Endodermal cell (in vitro differentiated cells): ENCODE measurements at regions not wholly inside any gene's neighbourhood (a gene's known extent, or its start where the extent isn't known, plus 50 kb on each side); places are given as distances from the start of the nearest gene placed in this dataset.

Experiments used
- DNase-seq: peaks from one replicate; pipeline ENCODE4 v3.0.0-alpha.2; 2017
- H3K27ac ChIP-seq: 2 replicates; pipeline ENCODE4 v1.5.1; 2013; ENCODE audit warnings: mild to moderate bottlenecking, low read depth, low read length, moderate library complexity
- H3K27me3 ChIP-seq: 2 replicates; pipeline ENCODE4 v1.6.1; 2013; ENCODE audit warnings: mild to moderate bottlenecking, low read length, moderate library complexity; ENCODE audit not compliant: insufficient read depth, control insufficient read depth, poor library complexity, severe bottlenecking
- H3K36me3 ChIP-seq: 2 replicates; pipeline ENCODE4 v1.7.0; 2013; ENCODE audit warnings: mild to moderate bottlenecking, low read length, moderate library complexity; ENCODE audit not compliant: control insufficient read depth, insufficient read depth
- H3K4me1 ChIP-seq: one replicate; pipeline ENCODE4 v1.7.0; 2013; ENCODE audit warnings: low read length; ENCODE audit not compliant: control insufficient read depth, insufficient read depth
- H3K4me3 ChIP-seq: 2 replicates; pipeline ENCODE4 v1.5.1; 2013; ENCODE audit warnings: mild to moderate bottlenecking, low read length, moderate library complexity
- H3K9ac ChIP-seq: 2 replicates; pipeline ENCODE4 v1.6.1; 2013; ENCODE audit warnings: mild to moderate bottlenecking, low read length, moderate library complexity; ENCODE audit not compliant: poor library complexity, severe bottlenecking; ENCODE audit errors: extremely low read depth
- H3K9me3 ChIP-seq: 2 replicates; pipeline ENCODE4 v1.6.1; 2013; ENCODE audit warnings: mild to moderate bottlenecking, low read length, moderate library complexity; ENCODE audit not compliant: control insufficient read depth
- H3K27ac Mint-ChIP-seq: 2 replicates; pipeline ENCODE4 v1.8.0; 2020; ENCODE audit warnings: mixed read lengths
- H3K27me3 Mint-ChIP-seq: 2 replicates; pipeline ENCODE4 v1.8.0; 2021; ENCODE audit warnings: mild to moderate bottlenecking, mixed read lengths; ENCODE audit not compliant: insufficient read depth
- H3K36me3 Mint-ChIP-seq: 2 replicates; pipeline ENCODE4 v1.8.0; 2020; ENCODE audit warnings: low read depth, mixed read lengths
- H3K4me1 Mint-ChIP-seq: 2 replicates; pipeline ENCODE4 v1.8.0; 2020; ENCODE audit warnings: mixed read lengths
- H3K4me3 Mint-ChIP-seq: 2 replicates; pipeline ENCODE4 v1.8.0; 2020; ENCODE audit warnings: mild to moderate bottlenecking, moderate library complexity, mixed read lengths
- H3K9me3 Mint-ChIP-seq: 2 replicates; pipeline ENCODE4 v1.8.0; 2020; ENCODE audit warnings: mild to moderate bottlenecking, mixed read lengths
- CTCF ChIP-seq: fragments of 200-600 bp; sonication (generic); conservative IDR thresholded peaks from 2 replicates; pipeline ENCODE4 v1.5.0; 2021; ENCODE audit warnings: antibody characterized with exemption, mild to moderate bottlenecking
- WGBS, 2 experiments: methylation state at CpG; one replicate each; pipeline versions ENCODE4 v1.1.5 to v1.1.7; 2013; ENCODE audit warnings: missing lambda C conversion rate in 2 of 2, mixed read lengths in 1 of 2; ENCODE audit not compliant: insufficient coverage in 1 of 2, insufficient read length in 1 of 2; 5-methylcytosine and 5-hydroxymethylcytosine counted together

- Histone ChIP-seq H3K9ac (no peak overlapping the region), H3K27ac (no peak overlapping the region), H3K4me1 (no peaks in the 10 kb centered on the region), H3K9me3 (peaks cover 37% of the 10 kb centered on the region), H3K4me3 (no peak overlapping the region), H3K27me3 (no peaks in the 10 kb centered on the region), H3K36me3 (no peaks in the 10 kb centered on the region)
- no peak for DNase-seq
- Mint-ChIP-seq H3K9me3 (peaks cover 93% of the 10 kb centered on the region), H3K4me3 (no peak overlapping the region), H3K4me1 (no peaks in the 10 kb centered on the region), H3K27me3 (no peaks in the 10 kb centered on the region), H3K36me3 (no peaks in the 10 kb centered on the region), H3K27ac (no peak overlapping the region)
- no peak for TF ChIP-seq CTCF
- WGBS, 2 experiments: 84 to 90% methylated on average over 2 to 5 of the region's 7 CpGs
These were observed 194.3 kb downstream of the ANKRD30B start for GRCh38 chr18:14942275-14942674.

- Histone ChIP-seq H3K36me3 (no peaks in the 10 kb centered on the region), H3K9ac (no peak overlapping the region), H3K9me3 (peaks cover 37% of the 10 kb centered on the region), H3K4me1 (no peaks in the 10 kb centered on the region), H3K27ac (no peak overlapping the region), H3K4me3 (no peak overlapping the region), H3K27me3 (no peaks in the 10 kb centered on the region)
- Mint-ChIP-seq H3K4me3 (no peak overlapping the region), H3K9me3 (peaks cover 94% of the 10 kb centered on the region), H3K36me3 (no peaks in the 10 kb centered on the region), H3K4me1 (no peaks in the 10 kb centered on the region), H3K27ac (no peak overlapping the region), H3K27me3 (no peaks in the 10 kb centered on the region)
- TF ChIP-seq CTCF: no peak
- 89 to 93% methylated on average over 3 to 9 of the region's 9 CpGs for WGBS, 2 experiments
- DNase-seq: no peak
These were observed 195.5 kb downstream of the ANKRD30B start for GRCh38 chr18:14943486-14943885.

- no peak overlapping the region for H3K9ac ChIP-seq
- no peaks in the 10 kb centered on the region for H3K4me1 ChIP-seq
- H3K4me3 ChIP-seq: no peak overlapping the region
- no peak for TF ChIP-seq CTCF
- no peaks in the 10 kb centered on the region for H3K36me3 Mint-ChIP-seq
- WGBS, 2 experiments: 82 to 94% methylated on average over 5 to 15 of the region's 17 CpGs
- H3K9me3 ChIP-seq: peaks cover 38% of the 10 kb centered on the region
- H3K9me3 Mint-ChIP-seq: peaks cover 94% of the 10 kb centered on the region
- H3K27ac Mint-ChIP-seq: no peak overlapping the region
- no peaks in the 10 kb centered on the region for H3K36me3 ChIP-seq
- H3K27me3 ChIP-seq: no peaks in the 10 kb centered on the region
- DNase-seq: no peak
- H3K27me3 Mint-ChIP-seq: no peaks in the 10 kb centered on the region
- H3K4me1 Mint-ChIP-seq: no peaks in the 10 kb centered on the region
- H3K27ac ChIP-seq: no peak overlapping the region
- no peak overlapping the region for H3K4me3 Mint-ChIP-seq
These were observed 196.1 kb downstream of the ANKRD30B start for GRCh38 chr18:14943967-14944636.
